Thymus (tissue), 11 donors: ENCODE measurements at regions not wholly inside any gene's neighbourhood (a gene's known extent, or its start where the extent isn't known, plus 50 kb on each side); places are given as distances from the start of the nearest gene placed in this dataset.

ENCODE experiments used
- DNase-seq, 9 donors: peaks; one replicate each; pipeline ENCODE4 v3.0.0-alpha.2; 2013; ENCODE audit warnings: low spot score in 9 of 9, low read depth in 6 of 9, missing footprints in 1 of 9
- H3K27ac ChIP-seq, 2 donors: one replicate each; pipeline ENCODE4 v1.5.1; 2013; ENCODE audit warnings: control low read depth in 1 of 2, low read depth in 1 of 2, low read length in 1 of 2, mild to moderate bottlenecking in 1 of 2, moderate library complexity in 1 of 2
- H3K27me3 ChIP-seq, 2 donors: one replicate each; pipeline ENCODE4 v1.5.1; 2013; ENCODE audit warnings: low read length in 1 of 2; ENCODE audit not compliant: control insufficient read depth in 2 of 2, insufficient read depth in 1 of 2
- H3K36me3 ChIP-seq, 2 donors: one replicate each; pipeline ENCODE4 v1.5.1; 2013; ENCODE audit warnings: low read length in 1 of 2, mild to moderate bottlenecking in 1 of 2, moderate library complexity in 1 of 2; ENCODE audit not compliant: control insufficient read depth in 2 of 2, insufficient read depth in 2 of 2
- H3K4me1 ChIP-seq, 2 donors: one replicate each; pipeline ENCODE4 v1.5.1; 2013; ENCODE audit warnings: low read length in 2 of 2; ENCODE audit not compliant: control insufficient read depth in 2 of 2, insufficient read depth in 2 of 2
- H3K4me3 ChIP-seq, 2 donors: one replicate each; pipeline ENCODE4 v1.5.1; 2013; ENCODE audit warnings: low read length in 2 of 2, control low read depth in 1 of 2, mild to moderate bottlenecking in 1 of 2
- H3K9me3 ChIP-seq, 2 donors: one replicate each; pipeline ENCODE4 v1.5.1; 2013; ENCODE audit warnings: low read length in 1 of 2, mild to moderate bottlenecking in 1 of 2; ENCODE audit not compliant: control insufficient read depth in 2 of 2, insufficient read depth in 1 of 2
- WGBS: extraction: QIAGEN DNeasy Blood & Tissue Kit; methylation state at CpG from one replicate; pipeline ENCODE4 v1.1.7; 2013; 5-methylcytosine and 5-hydroxymethylcytosine counted together
- donor health status: healthy.

DNA sequence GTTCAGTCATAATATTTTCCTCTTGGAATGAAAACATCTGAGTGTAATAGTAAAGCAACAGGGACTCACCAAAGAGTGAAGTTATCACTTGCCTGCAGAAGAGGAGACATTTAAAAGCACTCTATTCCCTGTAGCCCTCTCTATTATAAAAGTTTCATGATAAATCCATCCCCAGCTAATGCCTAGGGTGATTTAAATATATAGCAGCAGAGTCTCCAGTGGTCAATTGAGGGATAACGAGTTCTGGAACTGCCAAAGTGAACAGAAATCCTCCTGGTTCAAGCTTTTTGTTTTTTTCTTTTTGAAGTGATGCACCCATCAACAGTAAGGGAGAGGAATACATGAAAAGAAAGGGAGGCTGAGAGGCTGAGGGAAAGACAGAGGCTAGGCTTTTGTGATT lies 87.3 kb downstream of the EVX1 start:
- Histone ChIP-seq H3K4me3 (no peak overlapping the region), H3K4me1 (no peaks in the 10 kb centered on the region), H3K27me3 (no peaks in the 10 kb centered on the region), H3K9me3 (no peaks in the 10 kb centered on the region), H3K27ac (no peak overlapping the region), H3K36me3 (no peaks in the 10 kb centered on the region)
- DNase-seq = no peak
- 81% methylated on average over 1 of the region's 1 CpG for WGBS

DNA sequence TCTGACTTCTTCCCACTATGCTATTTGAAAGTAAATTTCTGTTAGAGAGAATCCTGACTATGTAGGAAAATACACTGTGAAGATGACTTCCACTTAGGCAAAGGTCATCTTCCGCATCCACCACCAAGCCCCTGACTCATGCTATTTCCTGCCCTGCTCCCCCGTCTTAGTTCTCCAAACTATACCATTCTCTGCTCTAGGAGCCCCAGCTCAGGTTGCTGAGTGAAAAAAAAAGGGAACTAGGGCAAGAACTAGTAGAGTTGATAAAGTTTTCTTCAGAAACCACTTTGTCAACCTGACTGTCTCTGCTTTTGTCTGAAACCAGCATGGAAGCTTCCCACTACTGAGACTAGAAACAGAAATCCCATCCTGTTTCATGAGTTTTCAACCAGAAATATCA lies 96.9 kb downstream of the EVX1 start:
- H3K9me3 ChIP-seq = no peaks in the 10 kb centered on the region
- H3K36me3 ChIP-seq = no peaks in the 10 kb centered on the region
- peak in 2 of 9 donors; percentile 0 to 7 for DNase-seq
- WGBS = 28% methylated on average over 2 of the region's 2 CpGs
- H3K4me3 ChIP-seq = no peak overlapping the region
- H3K27ac ChIP-seq = no peak overlapping the region
- no peaks in the 10 kb centered on the region for H3K4me1 ChIP-seq
- no peaks in the 10 kb centered on the region for H3K27me3 ChIP-seq

DNA sequence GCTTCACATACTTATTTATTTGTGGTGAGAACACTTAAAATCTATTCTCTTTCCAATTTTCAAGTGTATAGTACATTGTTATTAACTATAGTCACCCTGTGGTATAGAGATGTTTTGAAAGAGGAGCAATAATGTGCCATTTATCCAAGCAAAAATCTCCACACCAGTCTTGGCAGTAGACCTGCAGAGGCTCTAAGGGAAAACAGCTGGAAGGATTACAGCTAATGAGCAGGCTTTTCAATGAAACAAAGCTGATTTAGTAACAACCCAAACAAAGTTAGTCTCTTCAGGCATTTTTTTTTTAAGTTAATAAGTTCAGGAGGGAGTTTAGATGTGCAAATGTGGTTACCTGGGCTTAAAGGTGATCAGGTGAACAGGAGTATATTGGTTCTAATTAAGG lies 101.9 kb downstream of the EVX1 start:
- DNase-seq = no peak
- no peaks in the 10 kb centered on the region for H3K27me3 ChIP-seq
- H3K4me1 ChIP-seq = no peaks in the 10 kb centered on the region
- H3K27ac ChIP-seq = no peak overlapping the region
- no peaks in the 10 kb centered on the region for H3K9me3 ChIP-seq
- H3K36me3 ChIP-seq = no peaks in the 10 kb centered on the region
- no peak overlapping the region for H3K4me3 ChIP-seq

DNA sequence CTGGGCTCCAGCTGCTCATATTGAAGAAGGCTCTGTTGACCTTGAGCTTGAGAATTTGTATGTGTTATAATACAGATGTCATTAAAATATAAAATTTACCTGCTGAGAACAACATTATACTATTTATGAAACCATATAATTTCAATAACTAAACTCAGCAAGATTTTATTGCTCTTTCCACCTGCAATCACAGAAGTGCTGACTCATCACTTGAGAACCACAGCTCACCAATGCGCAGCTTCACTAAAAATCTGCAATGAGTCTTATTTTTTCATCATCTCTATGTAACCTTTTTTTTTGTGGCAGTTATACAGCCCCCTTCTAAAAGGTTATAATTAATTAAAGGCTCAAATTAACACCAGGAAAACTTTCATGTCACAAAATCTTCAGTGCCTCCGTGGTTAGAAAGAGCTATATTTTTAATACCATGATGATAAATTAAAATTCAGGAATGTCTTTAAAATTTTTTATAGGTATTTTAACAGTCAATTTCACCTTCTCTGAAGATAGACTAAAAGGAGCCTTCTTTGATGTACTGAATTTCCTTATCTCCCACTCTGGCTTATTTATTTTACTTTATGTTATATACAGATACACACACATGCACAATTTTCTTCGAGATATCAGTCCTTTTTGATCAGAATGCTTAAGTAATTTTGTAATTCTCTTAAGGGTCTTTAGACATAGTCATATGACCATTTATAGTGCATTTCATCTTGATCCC lies 102.7 kb downstream of the EVX1 start:
- Histone ChIP-seq H3K27ac (no peak overlapping the region), H3K4me1 (no peaks in the 10 kb centered on the region), H3K36me3 (no peaks in the 10 kb centered on the region), H3K4me3 (no peak overlapping the region), H3K9me3 (no peaks in the 10 kb centered on the region), H3K27me3 (no peaks in the 10 kb centered on the region)
- no peak for DNase-seq
- 66% methylated on average over 3 of the region's 3 CpGs for WGBS

DNA sequence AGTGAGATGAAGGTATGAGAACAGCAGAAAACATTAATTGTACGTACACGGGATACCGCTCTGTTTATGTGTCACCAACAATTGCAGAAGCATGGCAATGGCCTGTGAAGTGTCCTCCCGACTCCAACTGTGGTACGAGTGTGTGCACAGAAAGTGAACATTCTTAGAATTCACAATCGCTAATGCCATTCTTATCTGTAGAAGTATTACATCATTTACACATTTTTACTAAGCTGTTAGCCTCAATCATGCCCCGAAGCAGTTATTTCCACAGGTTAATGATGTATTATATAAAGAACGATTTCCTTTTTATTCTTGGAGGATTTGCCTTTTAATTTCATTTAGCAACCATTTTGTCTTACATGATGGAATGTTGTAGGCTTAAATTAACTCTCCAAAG lies 103.4 kb downstream of the EVX1 start:
- Histone ChIP-seq H3K9me3 (no peaks in the 10 kb centered on the region), H3K27ac (no peak overlapping the region), H3K27me3 (no peaks in the 10 kb centered on the region), H3K4me1 (no peaks in the 10 kb centered on the region), H3K4me3 (no peak overlapping the region), H3K36me3 (no peaks in the 10 kb centered on the region)
- DNase-seq = no peak
- 96% methylated on average over 8 of the region's 8 CpGs for WGBS

DNA sequence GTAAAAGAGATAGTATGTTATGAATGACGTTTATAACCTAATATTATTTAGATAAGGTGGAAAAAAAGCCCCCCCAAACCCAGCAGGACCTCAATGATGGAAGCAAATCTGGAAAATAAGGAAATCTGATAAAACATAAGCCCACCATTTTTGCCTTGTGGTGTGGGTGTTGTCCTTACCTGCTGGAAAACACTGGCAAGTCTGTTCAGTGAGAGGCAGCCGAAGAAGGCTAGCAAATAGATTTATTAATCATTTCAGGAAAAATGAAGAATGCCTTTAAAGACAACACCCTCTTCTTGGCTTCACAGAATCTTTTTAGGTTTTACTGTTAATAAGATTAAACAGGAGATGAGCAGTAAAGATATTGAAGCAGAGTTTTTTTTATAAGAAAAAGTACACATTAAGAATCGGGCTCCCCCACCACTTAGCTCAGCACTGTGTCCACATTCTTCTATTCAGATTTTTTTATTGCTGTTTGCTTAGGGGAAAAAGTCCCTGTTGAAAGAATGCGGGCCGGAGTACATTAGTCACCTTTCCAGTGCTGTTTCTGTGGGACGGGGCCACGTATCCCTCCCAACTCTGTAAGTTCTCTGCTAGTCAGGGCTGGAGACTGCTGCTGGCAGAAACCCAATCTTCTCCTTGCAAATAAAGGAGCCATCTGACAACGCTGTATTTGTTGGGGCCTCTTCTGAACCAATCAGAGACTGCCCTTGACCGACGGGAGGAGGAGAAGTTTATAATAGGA lies 104.1 kb downstream of the EVX1 start:
- Histone ChIP-seq H3K36me3 (no peaks in the 10 kb centered on the region), H3K4me3 (no peak overlapping the region), H3K27ac (no peak overlapping the region), H3K4me1 (no peaks in the 10 kb centered on the region), H3K27me3 (no peaks in the 10 kb centered on the region), H3K9me3 (no peaks in the 10 kb centered on the region)
- WGBS = 91% methylated on average over 10 of the region's 10 CpGs
- DNase-seq = no peak

DNA sequence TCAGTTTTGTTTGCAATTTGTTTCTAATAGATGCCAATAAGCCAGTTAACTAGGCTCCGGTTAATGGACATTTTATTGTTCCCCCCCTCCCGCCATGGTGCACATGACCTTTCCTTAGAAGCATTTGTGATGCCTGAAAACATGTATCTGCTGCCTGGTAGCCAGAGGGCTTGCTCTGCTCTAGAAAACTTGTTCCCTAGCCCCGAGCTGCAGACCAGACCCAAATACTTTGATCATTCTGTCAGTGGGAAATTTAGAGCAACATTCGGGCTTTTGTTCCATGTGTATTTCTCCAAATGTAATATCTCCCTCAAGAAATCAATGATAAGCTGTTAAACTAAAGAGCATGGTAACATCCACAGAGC lies 104.7 kb downstream of the EVX1 start:
- Histone ChIP-seq H3K4me1 (no peaks in the 10 kb centered on the region), H3K9me3 (no peaks in the 10 kb centered on the region), H3K27me3 (no peaks in the 10 kb centered on the region), H3K4me3 (no peak overlapping the region), H3K36me3 (no peaks in the 10 kb centered on the region), H3K27ac (no peak overlapping the region)
- DNase-seq = no peak
- WGBS = 95% methylated on average over 4 of the region's 4 CpGs

DNA sequence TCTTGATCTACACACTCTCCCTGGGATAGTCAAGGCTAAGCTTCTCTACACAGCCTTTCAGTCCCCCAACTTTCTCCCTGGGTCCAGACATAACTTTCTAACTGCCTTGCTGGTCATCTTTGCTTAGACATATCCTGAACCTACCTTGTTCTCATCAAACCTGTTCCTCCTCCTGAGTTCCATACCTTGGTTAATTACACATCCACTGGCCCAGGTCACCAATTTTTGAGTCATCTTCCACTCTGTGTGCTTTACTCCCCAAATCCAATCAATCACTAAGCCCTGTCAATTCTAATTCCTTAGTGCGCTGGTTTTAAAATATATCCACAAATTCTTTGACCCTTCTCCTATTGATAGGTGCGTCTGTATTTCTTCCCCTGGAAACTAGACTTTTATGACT lies 107.0 kb downstream of the EVX1 start:
- Histone ChIP-seq H3K36me3 (no peaks in the 10 kb centered on the region), H3K4me1 (no peaks in the 10 kb centered on the region), H3K27me3 (no peaks in the 10 kb centered on the region), H3K9me3 (no peaks in the 10 kb centered on the region), H3K27ac (no peak overlapping the region), H3K4me3 (no peak overlapping the region)
- WGBS = 96% methylated on average over 2 of the region's 2 CpGs
- no peak for DNase-seq

DNA sequence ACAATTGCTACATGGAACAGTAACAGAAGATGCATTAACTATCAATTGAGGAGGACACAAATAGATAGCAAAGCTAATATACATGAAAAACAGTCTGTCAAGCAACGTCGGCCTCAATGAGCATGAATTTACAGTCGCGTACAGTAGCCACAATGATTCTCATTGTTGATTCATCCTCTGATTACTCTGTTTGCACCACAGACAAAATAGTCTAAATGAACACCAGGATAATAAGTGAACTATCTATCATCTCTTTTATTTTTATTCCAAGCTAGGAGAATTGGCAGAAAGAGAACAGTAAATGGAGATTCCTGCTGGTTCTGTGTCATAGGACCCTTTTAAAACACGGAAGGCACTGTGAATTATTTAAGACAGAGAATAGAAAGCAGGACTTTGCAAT lies 108.5 kb downstream of the EVX1 start:
- H3K4me1 ChIP-seq = no peaks in the 10 kb centered on the region

More for the DNA sequence above, 108.5 kb downstream of the EVX1 start:
- Histone ChIP-seq H3K9me3 (no peaks in the 10 kb centered on the region), H3K27ac (no peak overlapping the region), H3K27me3 (no peaks in the 10 kb centered on the region), H3K36me3 (no peaks in the 10 kb centered on the region), H3K4me3 (no peak overlapping the region)
- 86% methylated on average over 5 of the region's 5 CpGs for WGBS
- DNase-seq = no peak
